Uterus (tissue), 2 donors: ENCODE measurements at regions not wholly inside any gene's neighbourhood (a gene's known extent, or its start where the extent isn't known, plus 50 kb on each side); places are given as distances from the start of the nearest gene placed in this dataset.

Experiments
- POLR2A ChIP-seq, 2 donors: fragments of 450-650 bp; IDR thresholded peaks; one replicate each; pipeline ENCODE4 v1.6.1; 2016; ENCODE audit warnings: antibody characterized with exemption in 2 of 2, mild to moderate bottlenecking in 1 of 2, moderate library complexity in 1 of 2
- TF ChIP-seq, protein P1 (sequence below), 4 experiments: fragments of 200-600 bp in 2 of 4; fragments of 450-650 bp in 2 of 4; sonication (generic) in 2 of 4; IDR thresholded peaks; one replicate each; pipeline ENCODE4 v1.5.1; 2016 to 2019; ENCODE audit warnings: antibody characterized with exemption in 4 of 4, mild to moderate bottlenecking in 2 of 4, moderate library complexity in 1 of 4

DNA sequence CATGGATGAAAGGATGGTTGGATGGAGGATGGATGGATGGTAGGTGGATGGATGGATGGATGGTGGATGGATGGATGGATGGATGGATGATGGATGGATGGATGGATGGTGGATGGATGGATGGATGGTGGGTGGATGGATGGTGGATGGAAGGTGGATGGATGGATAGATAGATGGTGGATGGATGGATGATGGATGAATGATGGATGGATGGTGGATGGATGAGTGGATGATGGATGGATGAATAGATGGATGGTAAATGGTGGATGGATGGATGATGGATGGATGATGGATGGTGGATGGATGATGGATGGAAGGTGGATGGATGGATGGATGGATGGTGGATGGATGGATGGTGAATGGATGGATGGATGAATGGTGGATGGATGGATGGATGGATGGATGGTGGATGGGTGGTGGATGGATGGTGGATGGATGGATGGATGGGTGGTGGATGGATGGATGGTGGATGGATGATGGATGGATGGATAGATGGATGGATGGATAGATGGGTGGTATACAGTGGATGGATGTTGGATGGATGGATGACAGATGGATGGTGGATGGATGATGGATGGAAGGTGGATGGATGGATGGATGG is 350.8 kb downstream of the BRD1 start:
- TF ChIP-seq, protein P1, sequence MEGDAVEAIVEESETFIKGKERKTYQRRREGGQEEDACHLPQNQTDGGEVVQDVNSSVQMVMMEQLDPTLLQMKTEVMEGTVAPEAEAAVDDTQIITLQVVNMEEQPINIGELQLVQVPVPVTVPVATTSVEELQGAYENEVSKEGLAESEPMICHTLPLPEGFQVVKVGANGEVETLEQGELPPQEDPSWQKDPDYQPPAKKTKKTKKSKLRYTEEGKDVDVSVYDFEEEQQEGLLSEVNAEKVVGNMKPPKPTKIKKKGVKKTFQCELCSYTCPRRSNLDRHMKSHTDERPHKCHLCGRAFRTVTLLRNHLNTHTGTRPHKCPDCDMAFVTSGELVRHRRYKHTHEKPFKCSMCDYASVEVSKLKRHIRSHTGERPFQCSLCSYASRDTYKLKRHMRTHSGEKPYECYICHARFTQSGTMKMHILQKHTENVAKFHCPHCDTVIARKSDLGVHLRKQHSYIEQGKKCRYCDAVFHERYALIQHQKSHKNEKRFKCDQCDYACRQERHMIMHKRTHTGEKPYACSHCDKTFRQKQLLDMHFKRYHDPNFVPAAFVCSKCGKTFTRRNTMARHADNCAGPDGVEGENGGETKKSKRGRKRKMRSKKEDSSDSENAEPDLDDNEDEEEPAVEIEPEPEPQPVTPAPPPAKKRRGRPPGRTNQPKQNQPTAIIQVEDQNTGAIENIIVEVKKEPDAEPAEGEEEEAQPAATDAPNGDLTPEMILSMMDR (IDR thresholded peaks at IDR 0.05) = no peak
- no peak for TF ChIP-seq POLR2A (IDR thresholded peaks at IDR 0.05)
